ENCODE measurements at regions not wholly inside any gene's neighbourhood (a gene's known extent, or its start where the extent isn't known, plus 50 kb on each side); places are given as distances from the start of the nearest gene placed in this dataset.
"Not testable (repeated sequence)": the region's sequence is repeated elsewhere in the genome, so short reads cannot be mapped to it uniquely, and the experiment has no call there.

DNA sequence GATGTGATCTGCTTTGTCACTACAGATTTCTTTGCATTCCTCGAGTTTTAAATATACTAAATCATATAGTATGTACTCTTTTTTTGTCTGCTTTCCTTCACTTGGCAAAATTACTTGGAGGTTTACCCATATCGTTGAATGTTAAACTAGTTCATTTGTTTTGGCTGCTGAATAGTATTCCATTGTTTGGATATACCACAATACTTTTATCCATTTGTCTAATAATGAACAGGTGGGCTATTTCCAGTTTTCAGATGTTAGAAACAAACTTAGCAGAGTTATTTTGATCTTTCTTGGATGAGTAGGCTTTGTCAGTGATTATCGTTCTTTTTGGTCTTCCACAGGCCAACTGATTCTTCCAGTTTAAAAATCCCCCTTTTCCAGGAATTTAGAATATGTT is 154.0 kb upstream of the TGFBR2 start:
- no peak for DNase-seq

DNA sequence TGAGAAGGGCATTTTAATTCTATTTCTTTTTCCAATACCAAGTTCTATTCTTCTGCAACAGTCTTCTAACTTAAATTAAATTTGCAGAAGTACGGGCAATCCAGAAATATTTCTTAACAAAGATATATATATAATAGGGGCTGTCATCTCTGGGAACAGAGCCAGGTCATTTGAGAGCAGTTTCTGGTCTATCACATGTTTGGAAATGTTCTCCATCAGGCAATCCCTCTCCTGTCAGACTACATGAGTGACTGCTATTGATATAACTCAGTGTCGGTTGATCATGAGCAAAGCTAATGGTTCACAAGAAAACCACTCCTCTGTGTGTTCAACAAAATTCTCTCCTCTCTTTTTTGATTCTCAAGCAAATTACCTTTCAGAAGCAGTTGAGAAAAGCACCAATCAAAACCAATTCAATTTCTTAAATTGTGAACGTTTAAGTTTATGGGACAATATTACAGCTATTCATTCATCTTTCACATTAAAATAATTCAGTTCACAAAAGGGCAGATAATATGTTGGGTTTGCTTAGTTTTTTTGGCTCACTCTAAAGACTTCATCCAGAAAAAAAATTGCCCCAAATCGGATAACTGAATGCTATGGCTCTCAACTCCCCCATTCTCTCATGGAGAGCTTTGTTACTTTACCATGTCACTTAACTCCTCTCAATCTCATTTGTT is 152.9 kb upstream of the TGFBR2 start:
- no peak for DNase-seq

DNA sequence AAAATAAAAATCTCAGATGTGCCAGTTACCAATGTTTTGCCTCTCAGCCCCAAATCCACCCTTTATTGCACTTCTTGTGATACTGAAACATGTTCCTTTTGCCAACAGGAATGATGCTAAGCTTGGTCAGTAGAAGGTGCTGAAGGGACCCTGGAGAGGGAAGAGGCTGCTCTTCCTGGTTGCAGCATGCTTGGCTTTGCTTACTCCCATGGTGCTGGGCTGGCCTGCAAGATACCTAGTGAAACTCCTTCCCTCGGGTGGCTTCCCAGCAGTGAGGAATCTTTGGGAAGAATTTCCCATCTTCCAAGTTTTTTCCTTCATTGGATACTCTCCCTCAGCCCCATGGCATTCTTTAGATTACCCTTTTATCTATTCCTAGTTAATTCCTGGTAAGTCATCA is 151.8 kb upstream of the TGFBR2 start:
- no peak for DNase-seq

DNA sequence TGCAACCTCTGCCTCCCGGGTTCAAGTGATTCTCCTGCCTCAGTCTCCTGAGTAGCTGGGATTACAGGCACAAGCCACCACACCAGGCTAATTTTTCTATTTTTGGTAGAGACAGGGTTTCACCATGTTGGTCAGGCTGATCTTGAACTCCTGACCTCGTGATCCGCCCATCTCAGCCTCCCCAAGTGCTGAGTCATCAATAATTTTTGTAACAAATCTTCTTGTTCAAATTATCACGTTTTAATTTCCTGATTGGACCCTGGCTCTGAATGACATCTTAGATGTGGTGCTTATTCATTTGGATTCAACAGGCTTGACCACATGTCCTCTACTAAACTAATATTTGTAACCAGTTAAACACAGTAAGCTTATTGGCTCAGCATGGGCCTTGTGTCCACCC is 151.3 kb upstream of the TGFBR2 start:
- not testable (repeated sequence) for DNase-seq

DNA sequence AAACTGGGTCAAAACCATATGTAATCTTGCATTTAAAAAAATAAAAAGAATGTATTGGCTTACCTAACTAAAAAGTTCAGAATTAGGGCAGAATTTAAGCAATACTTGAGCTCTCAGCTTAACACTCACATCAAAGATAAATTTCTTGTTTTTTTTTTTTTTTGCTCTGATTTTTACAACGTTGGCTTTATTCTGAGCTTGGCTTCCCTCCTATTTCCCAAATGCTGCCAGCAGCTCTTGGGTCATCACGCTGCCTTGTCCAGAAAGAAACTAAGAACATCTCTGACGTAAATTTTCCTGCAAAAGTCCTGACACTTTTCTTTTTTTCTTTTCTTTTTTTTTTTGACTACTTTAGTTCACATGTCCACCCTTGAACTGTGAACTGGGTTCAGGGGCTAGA is 150.6 kb upstream of the TGFBR2 start:
- no peak for DNase-seq

DNA sequence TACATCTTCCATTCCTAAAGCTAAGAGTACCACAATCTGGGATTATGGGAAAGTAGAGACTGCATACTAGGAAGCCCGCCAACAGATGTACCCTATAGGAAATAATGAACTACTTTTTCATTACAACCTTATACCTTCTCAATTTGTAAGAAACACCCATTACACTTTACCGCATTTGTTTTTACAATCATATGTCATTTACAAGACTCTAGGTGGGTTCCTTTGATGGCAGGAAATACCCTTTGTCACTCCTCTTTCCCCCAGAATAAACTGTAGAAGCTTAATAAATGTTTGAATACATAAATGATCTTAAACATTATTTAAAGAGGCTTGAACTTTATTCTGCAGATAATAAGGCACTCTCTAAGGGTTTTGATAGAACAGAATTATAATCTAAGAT is 150.1 kb upstream of the TGFBR2 start:
- DNase-seq = no peak

DNA sequence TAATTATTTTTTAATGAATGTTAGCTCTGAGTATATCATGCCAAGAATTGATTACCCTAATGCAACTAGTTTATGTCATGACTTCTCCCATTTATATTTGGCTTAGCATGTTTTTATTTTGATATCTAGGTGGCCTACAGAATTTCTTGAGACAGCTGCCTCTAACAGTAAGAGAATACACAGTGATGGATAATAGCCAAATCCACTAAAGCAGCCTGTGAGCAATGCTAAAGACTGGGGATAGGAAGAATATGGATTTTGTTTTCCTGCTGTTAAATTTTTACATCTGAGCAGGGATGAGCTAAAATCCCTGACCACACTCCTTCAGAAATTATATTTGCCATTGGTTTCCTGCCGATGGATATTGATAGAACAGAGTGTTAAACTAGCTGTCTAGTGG is 149.3 kb upstream of the TGFBR2 start:
- DNase-seq = no peak

DNA sequence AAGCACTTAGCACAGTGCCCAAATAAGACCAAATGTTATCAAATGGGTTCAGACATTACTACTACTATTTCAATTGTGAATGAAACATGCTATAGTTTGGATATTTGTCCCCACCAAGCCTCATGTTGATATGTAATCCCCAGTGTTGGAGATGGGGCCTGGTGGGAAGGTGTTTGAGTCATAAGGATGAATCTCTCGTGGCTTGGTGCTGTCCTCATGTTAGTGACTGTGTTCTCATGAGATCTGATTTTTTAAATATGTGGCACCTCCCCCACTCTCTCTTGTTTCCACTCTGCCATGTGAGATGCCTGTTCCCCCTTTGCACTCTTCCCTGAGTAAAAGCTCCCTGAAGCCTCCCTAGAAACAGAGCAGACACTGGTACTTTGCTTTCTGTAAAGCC is 148.7 kb upstream of the TGFBR2 start:
- no peak for DNase-seq

DNA sequence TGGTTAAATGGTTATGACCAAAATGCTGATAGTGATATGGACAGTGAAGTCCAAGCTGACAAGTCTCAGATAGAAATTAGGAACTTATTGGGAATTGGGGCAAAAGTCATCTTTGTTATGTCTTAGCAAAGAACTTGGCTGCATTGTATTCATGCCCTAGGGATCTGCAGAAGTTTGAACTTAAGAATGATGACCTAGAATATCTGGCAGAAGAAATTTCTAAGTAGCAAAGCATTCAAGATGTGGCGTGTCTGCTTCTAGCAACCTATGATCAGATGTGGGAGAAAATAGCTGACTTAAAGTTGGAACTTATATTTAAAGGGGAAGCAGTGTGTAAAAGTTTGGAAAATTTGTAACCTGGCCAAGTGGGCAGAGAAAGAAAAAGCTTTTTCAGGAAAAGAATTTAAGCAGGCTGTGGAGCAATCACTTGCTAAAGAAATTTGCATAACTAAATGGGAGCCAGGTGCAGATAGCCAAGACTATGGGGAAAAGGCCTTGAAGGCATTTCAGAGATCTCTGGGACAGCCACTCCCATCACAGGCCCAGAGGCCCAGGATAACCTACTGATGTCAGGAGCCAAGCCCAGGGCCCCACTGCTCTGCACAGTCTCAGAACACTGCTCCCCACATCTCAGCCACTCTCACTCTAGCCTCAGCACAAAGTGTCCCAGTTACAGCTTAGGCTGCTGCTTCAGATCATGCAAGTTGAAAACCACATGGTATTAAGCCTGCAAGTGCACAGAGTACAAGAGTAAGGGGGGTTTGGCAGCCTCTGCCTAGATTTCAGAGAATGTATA is 147.8 kb upstream of the TGFBR2 start:
- DNase-seq = no peak

DNA sequence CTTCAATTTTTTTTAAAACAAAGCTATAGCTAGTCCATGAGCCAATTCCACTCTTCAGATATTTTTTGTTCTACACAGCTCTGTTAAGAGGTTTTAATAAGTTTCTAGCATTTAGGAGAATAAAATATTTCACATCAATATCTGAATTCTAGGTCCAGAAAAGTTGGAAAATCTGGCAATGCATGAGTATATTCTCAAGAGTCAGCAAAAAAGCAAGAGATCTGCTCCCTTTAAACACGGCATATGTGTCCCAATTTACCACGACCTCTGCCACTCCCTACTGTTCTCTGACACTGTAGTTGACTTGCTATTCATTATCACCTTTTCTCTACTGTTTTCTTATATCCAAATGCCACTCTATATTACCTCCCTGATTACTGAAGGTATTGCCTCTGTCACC is 145.1 kb upstream of the TGFBR2 start:
- no peak for DNase-seq

DNA sequence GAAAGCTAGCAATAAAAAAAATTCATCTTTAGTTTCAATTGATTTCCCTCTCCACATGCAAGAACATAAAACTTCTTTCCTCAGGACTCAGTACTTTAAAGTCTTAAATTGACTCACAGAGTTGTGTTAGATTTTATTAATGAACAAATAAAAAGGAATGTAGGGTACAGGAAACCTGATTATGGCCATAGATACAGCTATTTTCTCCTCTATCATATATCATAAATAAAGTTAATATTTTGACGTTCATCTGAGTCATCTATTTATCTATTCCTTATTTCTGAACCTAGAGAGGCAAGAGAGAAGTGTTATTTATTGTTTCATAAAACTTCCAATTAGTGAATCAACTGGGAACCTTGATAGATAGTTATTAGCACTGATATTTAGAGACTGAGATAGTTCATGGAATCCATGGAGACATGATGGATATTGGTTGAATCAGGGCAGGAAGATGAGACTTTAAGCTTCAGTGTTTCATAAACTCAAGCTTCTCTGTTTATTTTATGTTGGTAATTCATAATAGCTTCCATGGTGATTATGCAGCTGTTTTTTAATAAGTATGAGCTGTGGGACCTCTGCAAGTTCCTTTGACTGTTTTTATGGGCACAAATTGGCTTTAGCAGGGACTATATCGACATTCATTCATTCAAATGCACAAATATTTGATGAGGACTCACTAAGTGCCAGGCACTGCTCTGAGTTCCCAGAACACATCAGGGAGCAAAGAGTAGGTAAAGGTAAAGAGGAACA is 143.5 kb upstream of the TGFBR2 start:
- DNase-seq = no peak

DNA sequence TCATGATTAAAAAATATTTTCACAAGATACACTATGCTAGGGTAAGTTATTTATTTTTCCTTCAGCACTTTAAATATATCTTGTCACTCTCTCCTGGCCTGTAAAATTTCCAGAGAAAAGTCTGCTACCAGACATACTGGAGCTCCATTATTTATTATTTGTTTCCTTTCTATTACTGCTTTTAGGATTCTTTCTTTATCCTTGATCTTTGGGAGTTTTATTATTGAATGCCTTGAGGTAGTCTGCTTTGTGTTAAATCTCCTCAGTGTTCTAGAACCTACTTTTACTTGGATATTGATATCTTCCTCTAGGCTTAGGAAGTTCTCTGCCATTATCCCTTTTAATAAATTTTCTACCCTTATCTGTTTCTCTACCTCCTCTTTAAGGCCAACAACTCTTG is 142.0 kb upstream of the TGFBR2 start:
- DNase-seq = no peak

DNA sequence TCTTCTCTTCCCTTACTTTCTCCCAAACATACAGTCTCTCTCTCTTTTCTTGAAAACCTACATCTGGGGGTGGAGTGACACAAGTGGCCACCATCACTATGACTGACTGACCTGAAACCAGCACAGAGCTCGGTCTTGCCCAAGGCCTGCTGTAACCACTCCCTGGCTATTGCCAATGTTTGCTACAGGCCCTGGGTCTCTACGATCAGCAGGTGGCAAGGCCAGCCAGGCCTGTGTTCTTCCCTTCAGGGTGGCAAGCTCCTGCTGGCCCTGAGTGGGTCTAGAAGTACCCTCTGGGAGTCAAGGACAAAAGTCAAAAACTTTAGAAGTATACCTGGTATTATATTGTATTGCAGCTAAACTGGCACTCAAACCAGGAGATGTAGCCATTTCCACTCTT is 140.9 kb upstream of the TGFBR2 start:
- no peak for DNase-seq

DNA sequence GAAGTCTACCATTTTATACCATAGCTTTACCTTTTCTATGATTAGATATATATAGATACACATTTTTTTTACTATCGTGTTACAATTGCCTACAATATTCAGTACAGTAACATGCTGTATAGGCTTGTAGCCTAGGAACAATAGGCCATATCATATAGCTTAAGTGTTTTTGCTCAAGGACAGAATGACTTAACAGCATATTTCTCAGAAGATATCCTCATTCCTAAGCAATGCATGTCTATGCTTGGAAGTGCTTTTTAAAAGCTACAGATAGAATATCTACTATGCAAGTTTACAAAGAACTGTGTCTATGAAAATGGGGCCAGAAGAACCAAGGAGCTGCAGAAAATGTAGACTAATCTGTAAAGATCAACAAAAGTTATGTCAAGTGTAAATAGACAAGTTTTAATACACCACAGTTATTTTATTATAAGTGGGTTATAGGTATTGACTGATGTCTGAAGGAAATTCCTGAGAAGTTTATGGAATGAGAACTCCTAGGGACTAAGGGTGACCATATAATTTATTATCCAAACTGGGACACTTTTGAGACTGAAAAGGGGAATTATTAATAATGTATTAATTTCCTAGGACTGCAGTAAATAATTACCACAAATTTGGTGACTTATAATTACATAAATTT is 138.7 kb upstream of the TGFBR2 start:
- DNase-seq = no peak

DNA sequence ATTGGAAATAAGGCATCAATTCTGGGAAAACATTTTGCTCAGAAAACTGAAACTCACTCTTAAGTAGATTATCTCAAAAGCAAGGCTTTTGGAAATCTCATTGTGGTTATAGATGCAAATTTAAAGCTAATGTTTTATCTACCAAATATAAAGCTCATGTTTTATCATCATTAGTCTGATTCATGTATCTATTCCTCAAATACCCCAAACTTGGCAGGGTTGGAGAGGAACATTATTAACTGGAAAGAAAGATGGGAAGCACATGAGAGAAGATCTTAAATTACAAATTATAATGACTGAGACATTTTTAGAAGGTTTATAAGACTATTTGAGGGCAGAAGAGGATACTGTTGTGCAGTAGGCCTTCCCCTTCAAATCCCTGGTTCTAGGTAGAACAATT is 137.3 kb upstream of the TGFBR2 start:
- DNase-seq = no peak

DNA sequence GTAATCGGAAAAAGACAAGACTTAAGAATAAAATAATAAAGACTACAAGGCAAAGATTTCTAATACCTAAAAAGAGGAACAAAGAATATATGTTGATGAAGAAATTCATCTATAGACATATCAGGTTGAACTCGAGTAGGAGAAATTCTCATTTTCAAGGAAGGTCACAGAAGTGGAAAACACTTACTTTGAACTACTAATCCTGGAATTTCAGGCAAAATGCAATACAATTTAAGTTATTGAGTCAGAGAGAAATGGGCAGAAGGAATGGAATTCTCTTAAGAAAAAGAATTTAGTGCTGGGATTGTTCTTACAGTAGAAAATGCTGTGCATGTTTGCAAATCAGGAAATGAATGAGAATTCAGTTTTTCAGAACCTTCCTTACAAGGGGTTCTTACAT is 135.9 kb upstream of the TGFBR2 start:
- DNase-seq = no peak

DNA sequence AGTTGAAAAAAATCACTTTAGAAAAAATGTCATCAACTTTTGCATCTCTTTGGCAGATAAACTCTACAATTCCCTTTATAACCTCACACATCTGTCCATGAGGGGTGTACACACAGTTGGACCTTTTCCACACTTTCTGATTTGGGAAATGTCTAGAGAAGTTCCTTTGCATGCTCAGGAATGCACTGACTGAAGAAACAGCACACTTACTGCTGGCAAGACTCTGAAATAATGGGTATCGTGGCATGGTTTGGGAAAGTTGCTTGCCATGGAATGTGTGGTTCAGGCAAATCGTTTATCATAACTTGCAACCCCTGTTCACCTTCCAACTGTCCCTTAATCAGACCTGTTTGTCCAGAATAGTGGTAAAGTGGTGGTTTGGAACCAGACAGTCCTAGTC is 135.3 kb upstream of the TGFBR2 start:
- no peak for DNase-seq

DNA sequence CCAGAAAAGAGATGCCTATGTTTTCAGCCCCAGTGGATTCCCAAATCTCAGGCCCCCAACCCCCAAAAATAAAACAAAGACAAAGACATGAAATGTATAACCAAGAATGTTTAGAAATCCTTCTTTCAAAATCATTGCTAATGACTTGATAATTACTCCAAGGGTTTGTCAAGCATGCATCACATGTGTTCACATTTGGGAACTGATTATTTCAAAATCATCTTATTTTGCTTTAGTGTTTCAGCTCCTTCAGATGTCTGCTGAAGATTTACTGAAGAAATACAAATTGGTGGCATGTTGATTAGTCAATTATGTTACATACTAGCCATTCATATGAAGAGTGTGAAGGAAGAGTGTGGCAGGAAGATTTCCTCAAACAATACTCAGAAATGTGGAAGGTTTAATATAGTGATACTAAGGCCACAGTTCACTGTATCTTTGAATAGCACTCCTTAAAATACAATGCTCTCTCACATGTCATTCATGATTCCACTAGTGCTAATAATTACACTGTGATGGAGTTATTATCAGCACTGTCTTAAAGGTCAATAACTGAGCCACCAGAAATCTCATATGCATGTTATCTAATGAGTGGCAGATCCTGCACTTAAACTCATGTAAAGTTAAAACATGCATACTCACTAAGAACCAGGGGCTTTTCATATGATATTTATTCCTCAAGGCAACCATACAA is 134.5 kb upstream of the TGFBR2 start:
- DNase-seq = no peak

DNA sequence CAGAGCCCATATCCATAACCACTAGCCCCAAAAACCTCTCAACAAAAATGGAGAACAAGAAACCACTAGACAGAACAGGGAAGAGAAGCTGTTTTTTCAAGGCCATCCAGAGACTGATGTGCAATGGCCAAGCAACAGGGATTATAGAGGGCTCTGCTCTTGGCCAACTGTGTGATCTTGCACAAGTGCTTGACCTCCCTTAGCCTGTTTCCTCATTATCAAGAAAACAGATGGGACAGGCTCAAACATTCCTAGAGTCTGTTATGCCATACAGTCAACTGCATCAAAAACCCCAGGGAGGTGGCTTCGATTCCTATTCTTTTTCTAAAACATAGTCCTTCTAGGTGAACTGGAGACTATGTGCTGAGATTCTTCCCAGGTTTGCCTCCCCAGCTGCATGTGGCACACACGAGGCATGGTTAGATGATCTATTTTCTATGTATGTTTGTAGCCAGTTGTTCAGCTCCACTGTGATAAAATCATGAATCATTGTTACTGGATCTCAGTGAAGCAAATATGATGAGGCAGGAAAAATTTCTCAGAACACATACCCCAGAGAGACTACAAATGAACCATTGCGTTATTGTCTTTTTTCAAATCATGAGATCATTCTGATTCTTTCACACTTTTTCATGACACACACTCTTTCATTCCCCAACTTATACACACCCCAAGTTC is 132.9 kb upstream of the TGFBR2 start:
- DNase-seq = no peak

DNA sequence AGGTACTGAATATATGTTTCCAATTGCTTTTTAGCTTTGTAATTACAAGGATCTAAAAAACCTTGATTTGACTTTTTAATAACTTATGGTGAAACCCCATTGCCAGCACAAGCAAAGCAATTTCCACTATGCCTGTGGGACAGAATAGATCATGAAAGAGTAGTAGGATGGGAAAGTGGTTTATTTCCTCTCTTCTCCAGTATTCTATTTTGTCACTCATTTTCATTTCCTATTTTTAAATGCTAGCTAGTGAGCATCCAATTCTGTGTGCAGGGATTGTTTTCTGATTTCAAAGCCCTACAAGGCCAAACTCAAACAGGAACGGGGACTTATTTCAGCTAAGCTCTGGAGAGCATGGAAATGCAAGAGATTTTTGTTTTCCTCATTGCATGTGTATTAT is 132.0 kb upstream of the TGFBR2 start:
- DNase-seq = no peak

DNA sequence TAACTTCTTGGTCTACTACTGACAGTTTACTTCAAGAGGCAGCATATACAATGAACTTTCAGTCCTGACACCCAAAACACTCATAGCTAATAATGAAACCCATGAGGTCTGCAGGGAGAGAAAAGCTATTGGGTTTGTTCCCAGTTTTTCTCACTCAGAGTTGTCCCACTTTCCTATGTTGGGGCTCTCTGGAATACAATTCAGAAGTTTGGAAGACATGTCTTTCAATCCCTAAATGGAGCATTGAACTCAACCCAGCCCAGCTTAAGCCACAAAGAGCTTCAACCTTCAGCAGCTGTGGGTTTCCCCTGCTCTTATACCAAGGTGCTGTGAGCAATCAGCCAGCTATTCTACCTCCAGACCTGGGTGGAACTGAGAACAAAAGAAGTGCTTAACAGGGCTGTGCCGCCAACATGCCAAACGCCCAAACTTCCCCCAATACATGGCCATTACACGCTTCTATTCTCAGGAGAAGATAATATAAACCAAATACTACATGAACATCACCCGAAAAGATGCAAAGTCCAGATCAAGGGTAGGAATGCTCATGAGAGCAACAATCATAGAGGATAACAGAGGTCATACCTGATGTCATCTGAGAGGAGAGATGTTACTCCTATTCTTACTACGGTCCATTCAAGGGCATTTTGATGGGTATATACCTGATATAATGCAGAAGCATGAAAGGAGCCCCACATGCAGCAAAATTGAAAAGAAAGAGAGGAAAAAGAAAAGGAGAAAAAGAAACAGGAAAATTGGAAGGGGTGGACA is 131.2 kb upstream of the TGFBR2 start:
- DNase-seq = no peak

DNA sequence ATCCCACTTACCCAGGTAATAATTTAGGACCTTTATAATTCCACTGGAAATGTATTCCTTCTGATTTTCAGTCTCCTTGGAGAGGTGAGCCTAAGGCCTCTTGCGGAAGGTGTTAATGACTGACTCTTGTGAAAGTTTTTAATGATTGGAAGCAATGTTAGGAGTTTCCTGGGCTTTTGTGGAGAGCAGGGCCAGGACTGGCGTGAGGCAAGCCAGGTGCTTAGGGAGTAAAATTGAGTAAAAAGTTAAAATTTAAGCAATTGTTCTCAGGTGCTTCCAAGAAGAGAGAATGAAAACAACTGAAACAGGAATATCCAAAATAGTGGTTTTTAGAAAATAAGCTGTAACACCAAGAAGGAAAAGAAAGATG is 130.6 kb upstream of the TGFBR2 start:
- no peak for DNase-seq
